HG02870 (cell line): ENCODE measurements at regions not wholly inside any gene's neighbourhood (a gene's known extent, or its start where the extent isn't known, plus 50 kb on each side); places are given as distances from the start of the nearest gene placed in this dataset.
"Not testable (repeated sequence)": the region's sequence is repeated elsewhere in the genome, so short reads cannot be mapped to it uniquely, and the experiment has no call there.

ENCODE experiments used
- ATAC-seq: cut with Tn5 transposase; IDR thresholded peaks from one replicate; pipeline ENCODE4 v1.9.1; 2021; ENCODE audit warnings: mild to moderate bottlenecking, moderate library complexity; ENCODE audit not compliant: unreplicated experiment

DNA sequence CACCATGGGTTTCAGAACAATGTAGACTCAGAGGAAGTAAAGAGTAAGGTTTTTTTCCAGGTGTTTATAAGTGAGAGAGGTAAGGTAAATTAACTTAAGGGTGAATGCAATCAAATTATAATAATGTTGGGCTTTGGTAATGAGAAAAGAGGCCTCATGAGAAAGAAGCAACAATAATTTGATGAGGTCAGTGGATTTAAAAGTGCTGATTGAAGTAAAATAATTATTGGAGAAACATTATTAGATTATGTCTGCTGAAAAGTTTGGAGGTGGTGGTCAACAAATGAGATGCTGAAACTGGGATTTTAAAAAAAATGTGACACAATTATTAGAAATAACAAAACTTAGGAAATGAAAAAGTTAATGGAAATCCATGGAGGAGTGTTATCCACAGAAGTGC is 187.4 kb upstream of the BRINP3 start:
- no peak for ATAC-seq

DNA sequence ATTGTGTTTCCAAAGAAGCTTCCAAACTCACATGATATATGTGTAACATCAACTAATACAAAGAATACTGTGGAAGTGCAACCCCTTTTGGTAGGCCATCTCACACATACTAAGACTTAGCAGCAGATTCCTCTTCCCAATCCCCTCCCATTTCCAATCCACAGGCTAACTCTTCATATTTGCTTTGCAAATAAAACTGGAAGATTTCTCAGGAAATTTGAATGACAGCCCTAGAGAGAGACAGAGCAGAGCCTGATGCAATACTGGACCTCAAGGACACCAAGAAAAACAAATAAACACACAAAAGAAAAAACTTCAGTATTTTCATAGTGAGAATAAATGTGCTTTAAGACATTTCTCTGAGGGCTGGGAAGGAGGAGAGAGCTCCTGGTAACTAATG is 190.2 kb upstream of the BRINP3 start:
- no peak for ATAC-seq

DNA sequence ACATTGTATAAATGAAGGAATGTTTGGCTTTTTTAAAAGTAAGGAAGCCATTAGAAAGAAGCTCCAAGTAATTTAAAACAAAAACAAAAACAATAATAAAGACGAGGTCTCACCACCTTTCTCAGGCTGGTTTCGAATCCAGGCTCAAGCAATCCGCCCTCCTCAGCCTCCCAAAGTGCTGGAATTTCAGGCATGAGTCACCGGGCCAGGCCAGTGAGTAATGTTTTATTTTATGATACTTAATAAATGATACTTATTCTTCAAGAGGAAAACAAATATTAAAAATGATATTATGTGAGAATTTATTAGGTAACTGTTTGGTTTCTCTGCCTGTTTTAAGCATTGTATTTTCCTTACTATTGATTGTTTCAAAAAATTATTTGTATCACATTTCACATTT is 201.4 kb upstream of the BRINP3 start:
- no peak for ATAC-seq

DNA sequence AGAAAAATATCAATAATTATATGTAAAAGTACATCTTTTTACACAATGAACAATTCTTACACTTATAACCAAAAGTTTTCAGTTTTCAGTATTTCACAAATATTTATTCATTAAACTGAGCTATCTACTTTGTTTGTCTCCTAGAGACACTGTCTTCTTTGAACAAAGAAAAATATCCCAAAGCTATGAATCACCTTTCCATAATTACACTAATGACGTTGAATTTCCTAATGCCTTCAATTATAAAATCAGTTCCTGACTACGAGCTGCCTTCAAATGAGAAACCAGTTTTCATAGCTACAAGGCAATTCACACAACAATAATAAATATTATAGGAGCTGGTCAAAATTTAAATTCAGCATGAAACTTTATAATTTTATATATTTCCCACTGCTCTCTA is 201.8 kb upstream of the BRINP3 start:
- no peak for ATAC-seq

DNA sequence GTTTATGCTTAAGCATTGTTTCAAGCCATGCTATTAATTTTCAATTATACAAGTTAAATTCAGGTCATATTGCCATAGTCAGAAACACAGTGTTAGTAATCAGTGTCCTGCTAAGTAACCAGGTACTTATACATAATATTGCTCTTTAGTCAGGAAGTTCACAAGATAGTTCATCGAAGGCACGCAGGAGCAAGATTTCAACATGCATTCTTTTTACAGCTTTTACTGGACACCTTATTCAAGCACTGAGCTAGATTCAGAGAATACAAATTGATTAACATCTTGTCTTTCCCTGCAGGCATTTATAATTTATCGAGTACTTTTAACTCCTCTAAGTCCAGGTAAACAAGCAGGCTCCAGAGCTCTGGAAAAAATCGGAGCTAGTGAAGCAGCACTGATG is 202.3 kb upstream of the BRINP3 start:
- no peak for ATAC-seq

DNA sequence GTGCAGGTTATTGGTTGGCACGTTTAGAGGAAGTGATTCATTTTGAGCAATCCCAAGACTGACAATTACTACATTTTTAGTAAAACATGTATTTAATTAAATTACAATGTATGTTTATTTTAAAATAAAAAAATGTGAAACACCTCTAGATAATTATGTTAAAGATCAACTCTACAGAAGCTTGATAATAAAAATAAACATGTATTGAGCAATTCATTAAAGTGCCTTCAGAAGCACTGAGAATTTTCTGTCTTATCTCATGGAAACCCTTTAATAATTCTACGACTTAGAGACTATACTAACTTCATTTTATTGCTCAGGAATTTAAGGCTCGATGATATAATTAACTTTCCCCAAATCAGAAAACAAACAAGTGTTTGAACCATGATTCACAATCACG is 208.0 kb upstream of the BRINP3 start:
- ATAC-seq, result no peak

DNA sequence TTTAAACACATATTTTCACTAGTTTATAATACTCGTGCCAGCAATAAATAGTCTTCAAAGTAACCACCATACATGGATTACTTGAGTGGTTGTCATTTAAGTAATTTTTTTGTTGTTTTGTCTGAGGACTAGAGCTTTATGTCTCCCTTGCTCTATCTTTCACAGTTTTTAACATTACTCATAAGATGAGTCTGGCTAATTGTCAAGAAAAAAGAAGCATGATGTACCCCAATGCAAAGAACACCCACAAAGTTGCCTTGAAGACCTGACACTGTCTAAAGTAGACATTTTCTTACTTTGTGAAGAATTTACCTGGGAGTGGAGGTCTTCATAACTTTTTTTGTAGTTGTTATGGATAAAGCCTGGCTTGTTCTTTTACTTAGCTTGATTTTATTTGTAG is 210.4 kb upstream of the BRINP3 start:
- ATAC-seq, result no peak

DNA sequence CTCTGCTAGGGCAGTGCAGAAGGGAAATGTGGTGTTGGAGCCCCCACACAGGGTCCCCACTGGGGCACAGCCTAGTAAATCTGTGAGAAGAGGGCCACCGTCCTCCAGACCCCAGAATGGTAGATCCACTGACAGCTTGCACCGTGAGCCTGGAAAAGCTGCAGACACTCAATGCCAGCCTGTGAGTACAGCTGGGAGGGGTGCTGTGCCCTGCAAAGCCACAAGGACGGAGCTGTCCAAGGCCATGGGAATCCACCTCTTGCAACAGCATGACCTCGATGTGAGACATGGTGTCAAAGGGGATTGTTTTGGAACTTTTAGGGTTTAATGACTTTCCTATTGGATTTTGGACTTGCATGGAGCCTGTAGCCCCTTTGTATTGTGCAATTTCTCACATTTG is 220.8 kb upstream of the BRINP3 start:
- not testable (repeated sequence) for ATAC-seq

DNA sequence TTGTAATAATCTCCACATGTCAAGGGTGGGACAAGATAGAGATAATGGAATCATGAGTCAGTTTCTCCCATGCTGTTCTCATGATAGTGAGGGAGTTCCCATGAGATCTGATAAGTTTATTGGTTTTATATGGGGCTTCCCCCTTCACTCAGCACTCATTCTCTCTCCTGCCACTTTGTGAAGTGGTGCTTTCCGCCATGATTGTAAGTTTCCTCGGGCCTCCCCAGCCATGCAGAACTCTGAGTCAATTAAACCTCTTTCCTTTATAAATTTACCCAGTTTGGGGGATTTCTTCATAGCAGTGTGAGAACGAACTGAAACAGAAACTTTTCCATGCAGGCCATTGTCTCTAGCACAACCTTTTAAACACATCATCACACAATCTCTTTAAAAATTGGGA is 221.5 kb upstream of the BRINP3 start:
- ATAC-seq, result no peak

DNA sequence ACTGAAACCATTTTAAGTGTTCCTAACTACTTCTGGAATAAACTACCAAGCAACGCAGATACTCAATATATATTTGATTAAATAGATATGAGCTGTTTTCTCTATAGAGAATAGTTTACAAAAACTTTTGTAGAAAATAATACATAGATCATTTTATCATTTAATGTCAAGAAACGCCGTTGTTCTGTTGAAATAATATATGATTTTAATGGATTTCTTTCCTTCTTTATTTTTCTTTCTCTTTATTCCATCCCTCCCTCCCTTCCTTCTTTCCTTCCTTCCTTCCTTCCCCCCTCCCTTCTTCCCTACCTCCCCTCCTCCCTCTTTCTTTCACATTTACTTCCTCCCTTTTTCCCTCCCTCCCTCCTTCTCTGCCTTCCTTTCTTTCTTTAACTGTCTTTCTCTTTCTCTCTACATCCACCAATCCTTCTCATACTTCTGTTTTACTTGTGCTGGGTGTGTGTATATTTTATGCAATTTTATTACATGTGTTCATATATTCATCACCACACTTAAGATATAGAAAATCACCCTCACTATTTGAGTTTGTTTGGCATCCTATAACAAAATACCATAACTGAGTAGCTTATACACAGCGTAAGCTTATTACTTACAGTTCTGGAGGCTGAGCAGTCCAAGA is 230.9 kb upstream of the BRINP3 start:
- no peak for ATAC-seq

DNA sequence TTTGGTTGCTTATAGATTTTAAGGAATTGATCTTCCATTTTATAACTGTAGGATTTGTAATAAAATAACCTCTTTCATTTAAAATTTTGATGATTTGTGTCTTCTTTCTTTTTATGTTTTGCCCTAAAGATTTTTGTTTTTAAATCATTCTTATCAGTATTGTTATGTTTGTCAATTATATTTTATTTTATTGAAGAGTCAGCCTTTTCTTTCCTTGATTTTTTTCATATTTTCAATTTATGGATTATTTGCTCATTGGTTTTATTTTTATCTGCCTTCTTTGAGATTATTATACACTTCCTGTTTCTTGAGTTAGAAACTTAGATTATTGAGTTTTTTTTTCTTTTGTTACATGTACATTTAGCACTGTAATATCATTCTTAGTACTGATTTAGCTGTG is 233.4 kb upstream of the BRINP3 start:
- no peak for ATAC-seq

DNA sequence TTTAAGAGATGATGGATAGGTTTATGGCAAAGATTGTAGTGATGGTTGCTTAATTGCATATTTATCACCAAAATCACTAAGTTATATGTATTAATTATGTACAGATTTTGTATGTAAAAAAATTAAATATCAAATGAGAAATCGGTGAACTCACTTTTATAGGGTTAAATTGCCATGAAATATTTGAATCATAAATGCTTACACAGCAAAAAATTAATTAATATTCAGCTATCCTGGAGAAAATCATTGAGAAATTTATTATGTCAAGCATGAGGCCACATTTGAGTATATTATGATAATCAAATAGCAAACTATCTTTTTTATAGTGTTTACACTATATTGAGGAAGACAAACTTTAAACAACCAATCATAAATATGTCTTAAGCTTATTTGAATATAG is 239.4 kb upstream of the BRINP3 start:
- no peak for ATAC-seq

DNA sequence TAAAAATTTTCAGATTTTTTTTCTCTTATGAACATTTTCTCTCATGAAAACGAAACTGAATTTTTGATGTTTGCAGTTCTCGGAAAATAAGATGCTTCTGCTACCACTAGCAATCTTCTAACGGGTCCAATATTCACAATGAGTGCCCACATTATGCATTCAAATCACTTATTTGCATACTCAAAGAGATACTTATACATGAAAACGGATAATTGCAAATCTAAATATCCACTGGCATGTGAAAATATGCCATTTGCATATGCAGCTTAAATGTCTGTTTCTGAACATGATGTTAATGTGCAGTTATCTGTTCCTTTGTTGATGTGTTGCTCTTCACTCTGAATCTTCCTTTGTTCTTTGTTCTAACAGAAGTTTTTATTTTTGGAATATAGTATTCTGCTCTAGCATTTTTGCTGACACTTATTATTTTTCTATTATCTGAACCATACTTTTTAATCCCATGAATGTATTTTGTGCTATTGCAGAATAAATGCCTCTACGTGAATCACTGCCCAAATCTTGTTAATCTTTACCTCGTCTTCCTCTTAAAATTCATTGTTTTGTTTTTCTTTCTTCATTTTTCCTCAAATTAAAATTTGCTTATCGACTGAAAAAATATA is 259.4 kb upstream of the BRINP3 start:
- ATAC-seq, result no peak

DNA sequence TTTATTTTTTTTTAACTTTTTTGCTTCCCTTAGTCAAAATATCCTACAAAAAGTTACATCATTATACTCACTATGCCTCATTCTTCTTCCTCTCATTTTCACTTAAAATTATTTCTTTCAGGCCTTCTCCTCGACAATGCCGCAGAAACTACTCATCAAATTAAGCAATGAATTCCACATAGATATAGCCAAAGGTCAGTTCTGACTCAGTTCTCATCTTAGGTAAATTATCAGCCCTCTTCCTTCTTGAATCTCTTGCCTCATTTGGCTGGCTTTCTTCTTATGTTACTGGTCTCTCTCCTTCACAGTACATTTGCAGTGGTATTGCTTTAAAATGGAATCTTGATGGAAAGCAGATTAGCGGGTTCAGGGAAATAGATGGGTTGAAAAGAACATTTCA is 260.7 kb upstream of the BRINP3 start:
- ATAC-seq, result no peak

DNA sequence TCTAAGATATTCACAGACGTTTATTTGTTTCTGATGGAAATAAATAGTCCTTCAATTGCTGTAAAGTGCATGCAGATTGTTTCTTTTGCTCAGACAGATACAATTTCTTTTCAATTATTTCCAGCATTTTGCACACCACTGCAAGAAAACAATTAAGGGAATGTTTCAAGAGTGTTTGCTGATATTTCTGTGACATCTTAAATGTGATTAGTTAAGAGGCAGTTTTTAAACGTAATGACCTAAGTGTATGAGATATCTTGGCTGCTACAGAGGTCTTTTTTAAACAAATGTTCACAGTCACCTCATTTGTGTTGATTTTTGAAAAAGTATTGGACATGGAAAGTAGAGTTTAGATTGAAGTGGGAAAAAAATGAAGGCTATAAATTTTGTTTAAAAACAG is 262.3 kb upstream of the BRINP3 start:
- ATAC-seq, result no peak

DNA sequence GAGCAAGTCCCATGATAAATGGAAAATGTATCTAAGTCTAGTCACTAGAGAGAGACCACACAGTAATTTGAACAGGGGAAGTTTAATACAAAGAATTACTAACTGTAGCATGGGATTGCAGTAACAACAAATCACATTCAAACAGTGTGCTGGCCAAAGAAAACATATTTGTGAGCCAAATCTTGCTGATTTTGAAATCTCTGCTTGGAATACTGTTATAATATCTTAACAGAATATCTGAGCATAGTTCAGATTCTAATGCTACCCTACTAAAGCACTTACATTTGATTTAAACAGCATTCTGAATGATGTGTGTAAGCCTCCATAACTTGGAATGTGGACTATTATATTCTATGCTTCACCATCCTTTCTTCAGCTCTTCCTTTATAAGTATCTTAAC is 270.0 kb upstream of the BRINP3 start:
- ATAC-seq, result no peak

DNA sequence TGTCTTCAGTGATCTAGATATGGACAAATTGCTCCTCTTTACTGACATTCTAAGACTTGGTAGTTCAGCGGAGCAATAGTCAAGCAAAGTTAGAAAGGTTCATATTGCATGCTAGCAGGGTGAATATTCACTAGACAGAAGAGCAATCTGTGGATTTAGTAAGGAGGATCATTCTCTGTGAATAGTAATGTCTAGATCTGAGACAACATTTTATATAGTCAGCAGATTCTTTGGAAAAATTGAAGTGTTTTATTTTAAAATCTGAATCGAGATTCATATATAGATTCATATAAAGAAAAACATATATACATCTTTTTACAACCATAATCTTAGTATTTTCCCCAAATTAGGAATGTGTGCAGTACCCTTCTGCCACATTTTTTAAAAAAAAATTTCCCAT is 274.5 kb upstream of the BRINP3 start:
- no peak for ATAC-seq

DNA sequence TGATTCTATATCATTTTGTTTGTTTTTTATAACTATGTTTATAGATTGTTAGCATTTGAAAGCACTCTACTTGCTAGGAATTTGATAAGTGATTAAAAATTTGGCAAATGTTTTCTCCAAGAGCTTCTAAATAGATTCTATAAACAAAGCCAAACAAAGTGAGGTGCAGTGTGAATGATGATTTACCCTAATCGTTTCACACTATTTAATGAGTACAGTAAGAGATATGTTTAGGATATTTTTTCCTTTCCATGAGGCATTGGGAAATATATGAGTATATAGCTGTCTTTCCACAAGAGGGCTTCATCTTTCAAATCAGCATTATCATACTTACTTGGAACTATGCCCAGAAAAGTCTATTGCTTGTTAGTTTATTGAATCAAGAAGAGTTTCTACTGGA is 277.0 kb upstream of the BRINP3 start:
- no peak for ATAC-seq

DNA sequence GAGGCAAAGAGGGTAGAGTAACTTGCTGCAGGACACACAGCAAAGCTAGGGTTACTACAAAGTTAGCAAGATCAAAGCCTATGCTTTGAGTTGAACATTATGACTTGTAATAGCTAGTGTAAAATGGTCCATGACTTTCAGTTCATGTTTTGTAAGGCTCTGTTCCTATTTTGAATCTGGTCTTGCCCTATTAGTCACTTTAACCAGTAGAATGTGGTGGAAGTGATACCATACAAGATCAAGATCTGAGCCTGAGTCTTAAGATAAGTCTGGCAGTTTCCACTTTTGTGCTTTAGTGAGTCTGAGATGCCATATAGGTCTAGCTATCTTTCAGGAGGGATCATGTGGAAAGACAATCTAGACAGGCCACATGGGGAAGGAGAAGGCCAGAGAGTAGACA is 282.1 kb upstream of the BRINP3 start:
- peak; percentile 99 for ATAC-seq

DNA sequence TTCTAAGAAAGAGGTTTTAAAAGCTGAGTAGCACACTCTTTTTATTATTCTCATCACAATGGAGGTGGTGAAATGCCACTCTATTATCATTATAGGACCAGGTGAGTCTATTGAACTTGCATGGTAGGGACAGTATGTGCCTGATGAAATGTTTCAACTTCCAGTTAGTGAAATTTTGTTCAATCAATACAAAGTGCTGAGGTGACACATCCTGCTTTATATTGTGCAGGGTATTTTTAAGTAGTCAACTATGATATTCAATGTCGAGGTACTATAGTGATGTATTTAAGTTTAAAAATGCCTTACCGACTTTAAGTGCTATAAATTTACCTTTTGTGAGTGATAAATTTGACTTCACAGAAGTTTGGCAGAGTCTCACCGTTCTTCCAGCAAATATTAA is 284.7 kb upstream of the BRINP3 start:
- no peak for ATAC-seq

DNA sequence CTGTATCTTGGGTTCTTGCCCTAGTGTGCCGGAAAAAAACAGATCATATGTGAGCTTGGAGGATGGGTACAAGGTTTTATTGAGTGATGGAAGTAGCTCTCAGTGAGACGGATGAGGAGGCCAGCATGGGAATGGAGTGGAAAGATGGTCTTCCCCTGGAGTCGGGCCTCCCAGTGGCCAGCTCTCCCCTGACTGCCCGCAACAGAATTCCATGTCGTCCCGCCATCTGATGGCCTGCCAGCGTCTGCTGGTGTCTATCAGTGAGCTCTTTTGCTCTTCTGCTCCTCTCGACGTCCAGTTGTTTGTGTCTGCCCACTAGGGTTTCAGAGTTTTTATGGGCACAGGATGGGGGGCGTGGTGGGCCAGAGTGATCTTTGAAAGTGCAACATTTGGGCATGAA is 315.2 kb upstream of the BRINP3 start:
- no peak for ATAC-seq

DNA sequence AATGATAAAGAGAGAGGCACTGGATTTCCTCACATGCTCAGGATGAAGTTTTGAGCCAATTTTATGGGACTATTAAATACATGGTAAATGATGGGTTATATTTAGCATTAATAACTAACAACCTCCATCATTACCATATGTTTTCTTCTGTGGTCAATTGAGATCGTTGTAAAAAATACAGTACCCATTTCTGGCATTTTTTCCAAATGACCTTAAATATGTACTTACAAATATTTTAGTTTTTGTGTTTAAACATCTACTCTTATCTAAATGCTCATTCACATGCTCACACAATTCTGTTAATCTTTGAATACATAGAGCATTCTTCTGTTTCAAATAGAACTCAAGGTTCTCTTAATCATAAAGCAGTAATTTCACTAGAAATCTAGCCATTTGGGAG is 330.0 kb upstream of the BRINP3 start:
- ATAC-seq, result no peak

DNA sequence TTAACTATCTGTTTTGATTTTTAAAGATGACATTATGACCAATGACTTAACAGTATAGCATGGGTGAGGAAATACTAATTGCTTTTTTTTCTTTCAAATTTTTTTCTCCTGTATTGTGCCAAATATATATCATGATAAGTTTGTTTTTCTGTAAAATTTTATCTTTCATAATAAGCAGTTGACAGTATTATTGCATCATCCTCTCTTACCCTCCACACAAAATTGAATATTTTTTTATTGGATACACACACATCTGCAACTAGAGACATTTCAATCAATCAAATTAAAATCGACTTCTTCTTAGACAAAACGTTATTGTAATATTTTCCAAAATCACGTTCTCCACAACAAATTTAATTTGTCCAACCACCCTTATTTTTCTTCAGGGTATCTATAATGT is 330.4 kb upstream of the BRINP3 start:
- ATAC-seq, result no peak
